Fibroblast of the conjunctiva (primary cell): ENCODE measurements at regions not wholly inside any gene's neighbourhood (a gene's known extent, or its start where the extent isn't known, plus 50 kb on each side); places are given as distances from the start of the nearest gene placed in this dataset.
"Not testable (repeated sequence)": the region's sequence is repeated elsewhere in the genome, so short reads cannot be mapped to it uniquely, and the experiment has no call there.

Experiments used
- DNase-seq: peaks from one replicate; pipeline ENCODE4 v3.0.0-alpha.2; 2010; ENCODE audit warnings: low read depth

GRCh38 chr2:55811048-55811447 is 112.5 kb downstream of the EFEMP1 start:
- no peak for DNase-seq

DNA sequence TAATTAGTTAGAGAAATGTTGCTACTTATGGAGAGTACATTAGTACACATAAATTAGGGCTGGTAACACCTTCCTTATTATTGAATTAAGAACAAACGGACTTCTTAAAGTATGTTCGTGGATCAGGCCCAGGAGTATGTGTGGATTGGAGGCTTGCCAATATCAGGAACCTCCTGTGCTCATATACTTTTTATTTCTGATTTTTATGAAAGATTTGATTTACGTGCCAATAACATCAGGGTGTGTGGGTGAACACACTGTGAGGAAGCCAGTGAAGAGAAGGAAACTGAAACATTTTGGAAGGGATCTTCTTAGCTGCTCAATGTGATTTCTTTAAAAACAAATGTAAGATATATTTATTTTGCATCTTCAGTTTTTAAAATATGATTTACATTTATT is 113.0 kb downstream of the EFEMP1 start:
- no peak for DNase-seq

- peak; percentile 73 for DNase-seq
Measured at GRCh38 chr2:55809875-55810621, 113.5 kb downstream of the EFEMP1 start.

- no peak for DNase-seq
Measured at GRCh38 chr2:55807900-55808299, 114.3 kb upstream of the PNPT1 start.

GRCh38 chr2:55805686-55806085 is 112.0 kb upstream of the PNPT1 start:
- no peak for DNase-seq

GRCh38 chr2:55804535-55804934 is 110.9 kb upstream of the PNPT1 start:
- no peak for DNase-seq

DNA sequence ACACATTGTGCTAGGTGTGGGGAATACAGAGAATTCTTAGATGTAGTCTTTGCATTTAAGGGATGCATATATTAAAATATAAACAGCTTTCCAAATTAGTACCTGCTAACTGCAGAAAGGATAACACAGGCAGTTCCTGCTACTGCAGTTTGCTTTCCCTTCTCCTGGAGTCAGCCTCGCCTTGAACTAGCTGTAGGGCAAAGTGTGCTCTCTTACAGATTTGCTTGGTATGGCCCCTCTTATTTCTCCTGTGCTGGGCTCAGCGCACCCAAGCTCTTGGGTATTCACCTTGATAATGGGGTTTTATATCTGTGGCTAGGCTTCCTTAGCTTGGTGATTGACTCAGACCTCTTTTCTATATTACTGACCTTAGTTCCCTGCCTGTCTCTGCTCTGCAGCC is 108.4 kb upstream of the PNPT1 start:
- DNase-seq = no peak

DNA sequence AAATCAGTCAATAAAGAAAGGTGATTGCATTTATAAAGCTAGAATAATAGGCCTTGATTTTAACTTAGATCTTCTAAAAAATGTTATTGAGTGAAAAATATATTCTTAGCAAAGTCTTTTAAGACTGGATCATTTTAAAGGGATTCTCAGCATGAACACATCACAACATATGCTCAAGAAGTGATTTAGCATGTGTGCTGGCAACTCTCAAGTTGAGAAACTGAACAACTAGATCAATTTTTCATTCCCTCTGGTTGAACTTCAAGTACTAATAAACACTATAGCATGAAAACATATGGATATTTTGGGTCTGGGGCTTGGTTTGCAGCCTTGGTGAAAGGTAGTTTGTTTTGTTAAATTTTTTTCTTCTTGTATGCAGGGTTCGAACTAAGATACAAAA is 107.8 kb upstream of the PNPT1 start:
- no peak for DNase-seq

DNA sequence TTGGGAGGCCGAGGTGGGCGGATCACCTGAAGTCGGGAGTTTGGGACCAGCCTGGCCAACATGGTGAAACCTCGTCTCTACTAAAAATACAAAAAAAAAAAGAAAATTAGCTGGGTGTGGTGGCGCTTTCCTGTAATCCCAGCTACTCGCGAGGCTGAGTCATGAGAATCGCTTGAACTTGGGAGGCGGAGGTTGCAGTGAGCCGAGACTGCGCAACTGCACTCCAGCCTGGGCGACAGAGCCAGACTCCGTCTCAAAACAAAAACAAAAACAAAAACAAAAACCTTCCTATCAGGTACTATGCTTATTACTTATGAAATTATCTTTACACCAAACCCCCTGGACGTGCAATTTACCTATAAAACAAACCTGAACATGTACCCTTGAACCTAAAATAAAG is 106.0 kb upstream of the PNPT1 start:
- DNase-seq = not testable (repeated sequence)

DNA sequence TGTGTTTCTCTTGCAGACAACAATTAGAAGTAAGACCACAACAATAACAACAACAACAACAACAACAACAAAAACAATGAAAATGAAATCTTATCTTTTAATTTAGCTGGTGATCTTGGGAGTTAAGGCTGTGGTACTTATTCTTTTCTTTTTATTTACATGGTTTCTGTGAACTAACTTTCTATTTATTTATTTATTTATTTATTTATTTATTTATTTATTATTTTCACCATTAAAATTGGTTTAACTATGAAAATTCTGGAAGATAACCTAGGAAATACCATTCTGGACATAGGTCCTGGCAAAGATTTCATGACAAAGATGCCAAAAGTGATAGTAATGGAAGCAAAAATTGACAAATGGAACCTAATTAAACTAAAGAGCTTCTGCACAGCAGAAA is 102.5 kb upstream of the PNPT1 start:
- no peak for DNase-seq

GRCh38 chr2:55793602-55794001 is 100.0 kb upstream of the PNPT1 start:
- not testable (repeated sequence) for DNase-seq

- DNase-seq = no peak
Measured at GRCh38 chr2:55786280-55786679, 92.6 kb upstream of the PNPT1 start.

- not testable (repeated sequence) for DNase-seq
Measured at GRCh38 chr2:55783751-55784150, 90.1 kb upstream of the PNPT1 start.

- DNase-seq = no peak
Measured at GRCh38 chr2:55782528-55783173, 89.0 kb upstream of the PNPT1 start.

DNA sequence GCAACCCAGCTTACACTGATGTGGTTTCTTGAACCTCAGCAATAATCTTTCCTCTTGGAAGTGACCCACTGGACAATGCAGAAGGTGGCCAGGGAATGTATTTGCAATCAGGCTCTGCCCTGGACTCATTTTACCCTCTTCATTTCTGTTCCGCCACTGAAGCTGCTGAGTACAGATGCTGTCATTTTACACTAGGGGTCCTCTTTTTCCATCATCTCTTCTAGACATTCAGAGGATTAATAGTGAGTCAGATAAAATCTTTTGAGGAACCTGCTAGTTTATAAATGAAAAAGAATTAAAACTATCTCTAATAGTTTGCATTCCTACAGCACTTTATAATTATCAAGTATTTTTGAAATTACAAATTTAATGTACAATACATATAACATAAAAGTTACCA is 87.9 kb upstream of the PNPT1 start:
- no peak for DNase-seq

- DNase-seq = no peak
Measured at GRCh38 chr2:55780697-55781096, 87.1 kb upstream of the PNPT1 start.

GRCh38 chr2:55779459-55780421 is 86.1 kb upstream of the PNPT1 start:
- no peak for DNase-seq

DNA sequence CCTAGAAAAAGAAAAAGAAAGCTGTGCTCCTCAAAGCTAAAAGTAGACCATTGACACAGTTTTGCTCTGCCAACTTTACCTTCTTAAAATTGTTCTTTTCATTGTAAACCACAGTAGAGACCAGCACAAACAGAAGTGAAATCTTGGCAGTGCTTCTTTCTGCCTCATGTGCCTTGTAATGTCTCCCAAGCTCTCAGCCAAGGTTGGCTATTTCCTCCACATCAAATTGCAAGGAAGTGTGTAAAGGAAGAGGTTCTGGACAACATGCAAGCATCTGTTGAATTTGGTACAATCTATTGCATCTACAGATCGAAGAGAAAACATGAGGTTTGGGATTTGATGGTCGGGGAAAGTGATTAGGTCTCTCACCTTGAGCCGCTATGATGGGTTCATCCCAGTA is 83.3 kb upstream of the PNPT1 start:
- DNase-seq = no peak

DNA sequence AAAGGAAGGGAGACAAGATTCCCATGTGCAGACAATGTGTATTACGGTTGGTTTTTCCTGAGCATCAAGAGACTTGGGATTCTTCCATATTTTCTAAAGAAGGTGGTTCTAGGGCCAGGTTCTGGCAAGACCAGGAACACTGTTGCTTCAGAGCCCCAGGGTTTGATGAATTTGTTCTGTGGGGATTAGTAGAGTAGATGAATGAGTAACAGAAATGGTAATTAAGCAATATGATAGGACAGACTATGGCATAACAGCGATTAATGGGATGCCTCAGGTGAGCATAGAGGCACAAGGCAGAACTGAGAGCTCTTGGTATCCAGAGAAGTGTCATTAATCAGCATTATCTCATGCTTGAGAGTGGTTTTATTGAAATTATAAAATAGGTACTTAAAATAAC is 82.8 kb upstream of the PNPT1 start:
- no peak for DNase-seq

DNA sequence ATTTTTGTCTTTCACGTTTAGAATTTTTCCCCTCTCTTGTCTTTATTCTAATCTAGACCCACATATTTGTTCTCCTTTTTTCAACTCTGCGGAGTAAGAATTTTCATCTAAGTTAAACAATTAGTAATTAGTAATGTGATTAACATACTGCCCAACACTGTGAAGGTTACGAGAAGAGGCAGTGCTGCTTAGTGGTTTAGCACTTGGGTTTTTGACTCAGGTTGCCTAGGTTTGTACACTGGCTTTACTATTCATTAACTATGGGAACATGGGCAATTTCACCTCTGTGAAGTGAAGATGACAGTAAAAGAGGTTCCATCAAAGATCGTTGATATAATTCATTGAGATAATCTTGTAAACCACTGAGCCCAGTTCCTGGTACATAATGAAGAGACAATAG is 82.2 kb upstream of the PNPT1 start:
- DNase-seq = no peak

GRCh38 chr2:55773651-55774050 is 80.0 kb upstream of the PNPT1 start:
- DNase-seq = not testable (repeated sequence)

- no peak for DNase-seq
Measured at GRCh38 chr2:55772109-55772980, 78.7 kb upstream of the PNPT1 start.
